Activated naive CD4-positive, alpha-beta T cell treated with anti-CD3 and anti-CD28 coated beads, Interleukin-2, amount 50 U/mL, for 24 hours (primary cell): ENCODE measurements at regions not wholly inside any gene's neighbourhood (a gene's known extent, or its start where the extent isn't known, plus 50 kb on each side); places are given as distances from the start of the nearest gene placed in this dataset.
"Not testable (repeated sequence)": the region's sequence is repeated elsewhere in the genome, so short reads cannot be mapped to it uniquely, and the experiment has no call there.

Experiments
- H3K27ac Mint-ChIP-seq: one replicate; pipeline ENCODE4 v1.8.0; 2021; ENCODE audit warnings: mild to moderate bottlenecking, mixed read lengths
- H3K27me3 Mint-ChIP-seq: one replicate; pipeline ENCODE4 v1.8.0; 2021; ENCODE audit warnings: mixed read lengths
- H3K36me3 Mint-ChIP-seq: one replicate; pipeline ENCODE4 v1.8.0; 2021; ENCODE audit warnings: mixed read lengths
- H3K4me1 Mint-ChIP-seq: one replicate; pipeline ENCODE4 v1.8.0; 2021; ENCODE audit warnings: mixed read lengths
- H3K4me3 Mint-ChIP-seq: one replicate; pipeline ENCODE4 v1.8.0; 2021; ENCODE audit warnings: mild to moderate bottlenecking, mixed read lengths
- H3K9me3 Mint-ChIP-seq: one replicate; pipeline ENCODE4 v1.8.0; 2021; ENCODE audit warnings: mixed read lengths

- no peaks in the 10 kb centered on the region for H3K27me3 Mint-ChIP-seq
- no peaks in the 10 kb centered on the region for H3K4me1 Mint-ChIP-seq
- H3K27ac Mint-ChIP-seq: no peak overlapping the region
- H3K4me3 Mint-ChIP-seq: no peak overlapping the region
- no peaks in the 10 kb centered on the region for H3K36me3 Mint-ChIP-seq
- no peaks in the 10 kb centered on the region for H3K9me3 Mint-ChIP-seq
Measured at GRCh38 chr9:80503671-80504281, 932.0 kb downstream of the TLE4 start.

DNA sequence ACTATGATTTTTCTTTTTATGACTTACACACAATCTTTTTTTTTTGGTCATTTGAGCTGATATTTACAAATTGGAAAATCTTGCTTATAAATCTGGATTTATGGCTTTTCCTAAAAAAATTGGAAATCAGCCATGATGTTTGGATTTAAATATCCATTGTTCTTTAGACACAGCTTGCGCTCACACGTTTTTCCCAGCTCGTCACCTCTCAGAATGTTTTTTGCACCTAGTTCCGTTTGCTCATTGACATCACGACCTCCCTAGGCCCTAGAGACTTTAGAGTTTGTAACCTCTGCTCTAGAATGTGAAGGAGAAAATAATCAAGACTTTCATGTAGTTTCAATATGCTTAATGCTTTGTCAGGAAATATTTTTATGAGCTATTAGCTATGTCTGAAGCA lies 930.5 kb downstream of the TLE4 start:
- Mint-ChIP-seq H3K4me3 (no peak overlapping the region), H3K27me3 (no peaks in the 10 kb centered on the region), H3K27ac (no peak overlapping the region), H3K9me3 (no peaks in the 10 kb centered on the region), H3K4me1 (no peaks in the 10 kb centered on the region), H3K36me3 (no peaks in the 10 kb centered on the region)

GRCh38 chr9:80501635-80502034 lies 929.9 kb downstream of the TLE4 start:
- H3K9me3 Mint-ChIP-seq: no peaks in the 10 kb centered on the region
- H3K27me3 Mint-ChIP-seq: no peaks in the 10 kb centered on the region
- no peaks in the 10 kb centered on the region for H3K4me1 Mint-ChIP-seq
- H3K4me3 Mint-ChIP-seq: no peak overlapping the region
- no peaks in the 10 kb centered on the region for H3K36me3 Mint-ChIP-seq
- H3K27ac Mint-ChIP-seq: no peak overlapping the region

GRCh38 chr9:80500300-80500699 lies 928.5 kb downstream of the TLE4 start:
- H3K36me3 Mint-ChIP-seq: no peaks in the 10 kb centered on the region
- H3K4me3 Mint-ChIP-seq: no peak overlapping the region
- H3K27ac Mint-ChIP-seq: no peak overlapping the region
- no peaks in the 10 kb centered on the region for H3K4me1 Mint-ChIP-seq
- H3K27me3 Mint-ChIP-seq: no peaks in the 10 kb centered on the region
- no peaks in the 10 kb centered on the region for H3K9me3 Mint-ChIP-seq

- H3K4me1 Mint-ChIP-seq: no peaks in the 10 kb centered on the region
- H3K4me3 Mint-ChIP-seq: no peak overlapping the region
- no peaks in the 10 kb centered on the region for H3K27me3 Mint-ChIP-seq
- H3K27ac Mint-ChIP-seq: no peak overlapping the region
- peaks cover 4% of the 10 kb centered on the region for H3K9me3 Mint-ChIP-seq
- H3K36me3 Mint-ChIP-seq: no peaks in the 10 kb centered on the region
Measured at GRCh38 chr9:80498001-80498555, 926.3 kb downstream of the TLE4 start.

DNA sequence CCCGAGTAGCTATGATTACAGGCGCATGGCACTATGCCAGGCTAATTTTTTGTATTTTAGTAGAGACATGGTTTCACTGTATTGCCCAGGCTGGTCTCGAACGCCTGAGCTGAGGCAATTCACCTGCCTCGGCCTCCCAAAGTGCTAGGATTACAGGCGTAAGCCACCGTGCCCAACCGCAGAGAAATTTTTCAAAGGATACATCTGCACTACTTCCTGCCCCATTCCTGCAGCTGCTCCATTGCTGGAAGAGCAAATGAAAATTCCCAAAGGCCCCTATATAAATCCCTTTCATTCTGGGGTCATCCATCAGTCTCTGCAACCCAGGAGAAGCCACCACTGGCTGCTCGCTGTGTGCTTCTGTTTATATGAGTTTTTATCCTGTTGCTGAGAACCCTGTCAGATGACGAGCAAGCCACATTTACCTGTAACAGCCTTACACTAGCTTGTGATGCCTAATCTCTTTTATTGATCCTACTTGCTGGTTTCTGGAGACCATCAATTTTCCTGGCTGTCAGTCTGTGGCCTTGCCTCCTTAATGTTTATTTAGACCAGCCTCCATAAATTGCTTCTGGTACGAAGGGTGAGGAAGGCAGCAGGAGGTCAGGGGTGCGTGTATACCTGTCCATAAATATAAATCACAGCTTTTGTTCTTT lies 925.3 kb downstream of the TLE4 start:
- Mint-ChIP-seq H3K36me3 (no peaks in the 10 kb centered on the region), H3K27ac (no peak overlapping the region), H3K4me1 (no peaks in the 10 kb centered on the region), H3K9me3 (peaks cover 4% of the 10 kb centered on the region), H3K27me3 (no peaks in the 10 kb centered on the region), H3K4me3 (no peak overlapping the region)

GRCh38 chr9:80493258-80493657 lies 921.5 kb downstream of the TLE4 start:
- Mint-ChIP-seq H3K4me3 (no peak overlapping the region), H3K27me3 (no peaks in the 10 kb centered on the region), H3K36me3 (no peaks in the 10 kb centered on the region), H3K27ac (no peak overlapping the region), H3K9me3 (peaks cover 4% of the 10 kb centered on the region), H3K4me1 (no peaks in the 10 kb centered on the region)

DNA sequence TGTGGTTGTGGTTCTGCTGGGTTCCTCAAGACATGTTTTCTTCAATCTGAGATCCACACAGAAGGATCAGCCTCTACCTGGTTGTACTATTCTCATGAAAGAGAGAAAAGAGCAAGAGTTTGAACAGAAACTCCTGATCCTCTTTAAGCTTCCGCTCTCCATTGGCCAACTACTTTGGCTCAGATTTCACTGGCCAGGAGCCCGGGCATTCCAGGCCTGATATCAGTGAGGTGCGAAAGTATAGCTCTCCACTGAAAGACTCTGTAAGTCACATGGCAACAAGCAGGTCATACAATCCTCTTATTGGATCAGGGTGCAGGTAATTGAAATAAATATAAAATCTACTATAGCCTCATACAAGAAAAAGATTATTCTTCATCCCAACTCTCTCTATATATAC lies 920.5 kb downstream of the TLE4 start:
- Mint-ChIP-seq H3K27ac (no peak overlapping the region), H3K4me1 (no peaks in the 10 kb centered on the region), H3K27me3 (no peaks in the 10 kb centered on the region), H3K36me3 (no peaks in the 10 kb centered on the region), H3K9me3 (peaks cover 4% of the 10 kb centered on the region), H3K4me3 (no peak overlapping the region)

DNA sequence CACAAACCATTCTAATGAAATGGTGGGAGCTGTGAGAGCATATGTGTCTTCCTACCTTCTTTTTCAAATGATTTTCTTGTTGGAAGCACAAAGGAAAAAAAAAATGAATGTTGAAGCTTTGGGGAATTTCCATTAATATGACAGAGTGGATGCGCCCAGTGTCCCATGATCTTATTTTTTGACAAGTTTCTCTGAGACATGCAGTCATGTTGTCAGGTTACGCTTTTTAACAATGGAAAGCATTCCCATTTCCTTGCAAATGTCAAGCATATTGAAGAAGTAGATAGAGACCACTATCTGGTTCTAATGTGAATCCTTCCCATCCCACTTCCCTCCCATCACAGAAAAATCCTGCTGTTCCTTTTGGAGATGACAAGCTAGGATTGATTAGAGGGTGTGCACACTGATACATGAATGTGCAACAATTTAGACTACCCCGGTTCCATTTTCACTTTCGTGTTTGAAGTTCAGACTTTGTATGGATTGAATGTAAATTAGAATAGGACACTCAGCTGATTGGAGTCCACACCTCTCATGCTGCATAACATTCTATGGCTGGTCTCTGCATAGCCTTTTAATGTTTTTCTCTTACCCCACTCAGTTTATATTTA lies 919.4 kb downstream of the TLE4 start:
- H3K9me3 Mint-ChIP-seq: peaks cover 4% of the 10 kb centered on the region
- H3K27ac Mint-ChIP-seq: no peak overlapping the region
- H3K27me3 Mint-ChIP-seq: no peaks in the 10 kb centered on the region
- no peak overlapping the region for H3K4me3 Mint-ChIP-seq
- no peaks in the 10 kb centered on the region for H3K36me3 Mint-ChIP-seq
- no peaks in the 10 kb centered on the region for H3K4me1 Mint-ChIP-seq

DNA sequence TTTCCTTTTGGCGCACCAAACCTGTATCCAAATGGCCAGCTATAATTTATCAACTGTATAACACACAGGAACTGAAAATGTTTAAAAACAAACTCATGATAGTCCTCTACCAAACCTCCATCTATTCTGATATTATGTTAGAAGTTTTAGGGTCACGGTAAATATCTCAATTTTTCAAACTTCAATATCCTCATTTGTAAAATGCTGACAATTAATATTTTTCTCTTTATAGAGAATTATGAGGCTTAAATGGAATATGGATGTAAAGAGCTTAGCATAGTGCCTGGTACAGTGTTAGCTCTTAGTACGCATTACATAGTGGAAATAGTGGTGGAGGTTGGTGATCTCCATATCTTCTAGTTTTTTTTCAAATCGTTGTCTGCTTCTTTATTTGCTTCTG lies 917.6 kb downstream of the TLE4 start:
- peaks cover 9% of the 10 kb centered on the region for H3K9me3 Mint-ChIP-seq
- no peak overlapping the region for H3K27ac Mint-ChIP-seq
- H3K27me3 Mint-ChIP-seq: no peaks in the 10 kb centered on the region
- no peaks in the 10 kb centered on the region for H3K36me3 Mint-ChIP-seq
- H3K4me3 Mint-ChIP-seq: no peak overlapping the region
- no peaks in the 10 kb centered on the region for H3K4me1 Mint-ChIP-seq

GRCh38 chr9:80485420-80486250 lies 913.9 kb downstream of the TLE4 start:
- Mint-ChIP-seq H3K4me1 (no peaks in the 10 kb centered on the region), H3K27ac (no peak overlapping the region), H3K36me3 (peaks cover 2% of the 10 kb centered on the region), H3K4me3 (no peak overlapping the region), H3K9me3 (peaks cover 22% of the 10 kb centered on the region), H3K27me3 (no peaks in the 10 kb centered on the region)

DNA sequence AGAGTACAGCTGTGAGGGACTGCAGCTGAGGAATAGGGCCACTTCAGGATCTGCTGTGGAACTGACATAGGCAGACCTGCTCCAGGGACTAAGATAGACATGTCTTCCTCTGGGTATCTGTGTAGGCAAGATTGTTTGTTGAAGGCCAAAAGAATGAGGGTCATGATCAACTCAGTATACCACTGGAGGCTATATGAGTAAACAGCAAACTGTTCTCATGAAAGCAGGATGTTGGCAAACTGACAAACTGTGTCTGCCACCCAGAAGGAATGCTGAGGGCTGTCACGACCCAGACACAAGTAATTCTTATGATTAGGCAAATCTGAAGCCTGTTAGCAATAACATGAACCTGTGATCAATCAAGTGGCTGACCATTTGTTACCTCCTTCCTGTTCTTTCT lies 910.5 kb downstream of the TLE4 start:
- H3K4me3 Mint-ChIP-seq: not testable (repeated sequence)
- peaks cover 26% of the 10 kb centered on the region for H3K9me3 Mint-ChIP-seq

DNA sequence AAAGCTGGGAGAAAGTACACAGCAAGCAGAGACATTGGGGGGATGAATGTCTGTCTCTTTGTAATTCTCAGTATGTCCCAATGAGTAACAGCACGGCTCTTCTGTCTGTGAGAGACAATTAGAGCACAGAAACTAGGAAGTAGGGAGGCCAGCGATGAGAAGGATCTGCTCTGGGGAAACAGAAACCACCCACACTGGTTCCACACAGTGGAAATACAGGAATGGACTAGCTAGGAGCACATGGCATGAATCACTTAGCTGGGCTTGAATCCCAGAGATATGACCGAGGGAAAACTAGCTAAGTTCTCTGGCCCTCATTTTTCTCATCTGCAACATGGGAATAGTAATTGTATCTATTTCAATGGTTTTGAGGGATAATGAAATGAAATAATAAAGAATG lies 895.9 kb downstream of the TLE4 start:
- no peaks in the 10 kb centered on the region for H3K27me3 Mint-ChIP-seq
- H3K27ac Mint-ChIP-seq: no peak overlapping the region
- no peaks in the 10 kb centered on the region for H3K9me3 Mint-ChIP-seq
- H3K4me1 Mint-ChIP-seq: no peaks in the 10 kb centered on the region
- H3K4me3 Mint-ChIP-seq: no peak overlapping the region
- no peaks in the 10 kb centered on the region for H3K36me3 Mint-ChIP-seq

More for the DNA sequence above, 910.5 kb downstream of the TLE4 start:
- not testable (repeated sequence) for H3K4me1 Mint-ChIP-seq, H3K36me3 Mint-ChIP-seq, H3K27me3 Mint-ChIP-seq, H3K27ac Mint-ChIP-seq

- H3K27me3 Mint-ChIP-seq: no peaks in the 10 kb centered on the region
- no peaks in the 10 kb centered on the region for H3K9me3 Mint-ChIP-seq
- no peak overlapping the region for H3K4me3 Mint-ChIP-seq
- no peaks in the 10 kb centered on the region for H3K4me1 Mint-ChIP-seq
- H3K27ac Mint-ChIP-seq: no peak overlapping the region
- no peaks in the 10 kb centered on the region for H3K36me3 Mint-ChIP-seq
Measured at GRCh38 chr9:80465556-80465955, 893.8 kb downstream of the TLE4 start.

GRCh38 chr9:80449513-80449912 lies 877.7 kb downstream of the TLE4 start:
- H3K27me3 Mint-ChIP-seq: no peaks in the 10 kb centered on the region
- no peaks in the 10 kb centered on the region for H3K4me1 Mint-ChIP-seq
- no peak overlapping the region for H3K4me3 Mint-ChIP-seq
- no peaks in the 10 kb centered on the region for H3K36me3 Mint-ChIP-seq
- no peak overlapping the region for H3K27ac Mint-ChIP-seq
- H3K9me3 Mint-ChIP-seq: peaks cover 6% of the 10 kb centered on the region

DNA sequence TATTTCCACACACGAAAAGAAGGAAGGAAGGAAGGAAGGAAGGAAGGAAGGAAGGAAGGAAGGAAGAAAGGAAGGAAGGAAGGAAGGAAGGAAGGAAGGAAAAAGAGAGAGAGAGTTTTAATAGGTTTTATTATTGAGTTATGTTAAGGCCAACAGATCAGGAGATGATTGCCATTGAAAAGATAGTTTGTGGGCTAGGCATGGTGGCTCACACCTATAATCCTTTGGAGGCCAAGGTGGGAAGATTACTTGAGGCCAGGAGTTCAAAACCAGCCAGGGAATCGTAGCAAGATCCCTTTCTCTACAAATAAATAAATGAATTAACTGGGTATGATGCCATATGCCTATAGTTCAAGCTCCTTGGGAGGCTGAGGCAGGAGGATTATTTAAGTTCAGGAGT lies 877.2 kb downstream of the TLE4 start:
- no peaks in the 10 kb centered on the region for H3K4me1 Mint-ChIP-seq
- H3K27me3 Mint-ChIP-seq: no peaks in the 10 kb centered on the region
- no peaks in the 10 kb centered on the region for H3K36me3 Mint-ChIP-seq
- no peak overlapping the region for H3K27ac Mint-ChIP-seq
- no peak overlapping the region for H3K4me3 Mint-ChIP-seq
- peaks cover 6% of the 10 kb centered on the region for H3K9me3 Mint-ChIP-seq
